Hematopoietic multipotent progenitor cell treated with erythropoietin and hydrocortisone succinate and interleukin-3 and kit ligand, for 6 days (in vitro differentiated cells): ENCODE measurements at regions not wholly inside any gene's neighbourhood (a gene's known extent, or its start where the extent isn't known, plus 50 kb on each side); places are given as distances from the start of the nearest gene placed in this dataset.
A peak's percentile ranks its signal among the peaks of the same experiment; 100 is the strongest.

Source experiments
- DNase-seq: peaks from one replicate; pipeline ENCODE4 v3.0.0-alpha.2; 2015

GRCh38 chr21:25373126-25374082 lies 233.9 kb downstream of the MRPL39 start:
- DNase-seq, result no peak

GRCh38 chr21:25371841-25372425 lies 235.3 kb downstream of the MRPL39 start:
- no peak for DNase-seq

DNA sequence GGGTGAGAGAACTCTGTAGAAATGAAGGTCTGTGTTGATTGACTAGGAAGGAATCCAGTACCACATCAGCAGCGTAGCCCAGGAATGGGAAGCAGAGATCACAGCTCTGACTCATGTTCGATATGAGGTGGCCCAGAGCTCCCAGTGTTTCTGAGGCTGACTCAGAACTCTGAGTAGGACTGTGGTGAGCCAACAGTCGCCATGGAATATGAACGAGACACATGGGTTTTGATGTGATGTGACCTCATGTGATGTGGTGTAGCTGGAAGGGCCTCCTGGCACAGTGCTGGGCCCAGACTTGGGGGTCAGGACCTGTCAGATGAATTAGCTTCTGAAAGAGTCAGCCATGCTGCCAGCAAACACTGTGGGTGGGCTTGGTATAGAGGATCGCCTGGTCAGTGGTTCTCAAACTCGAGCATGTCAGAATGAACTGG lies 237.0 kb downstream of the MRPL39 start:
- DNase-seq, result no peak

- no peak for DNase-seq
Observed at GRCh38 chr21:25369524-25370300, 237.6 kb downstream of the MRPL39 start.

GRCh38 chr21:25368531-25368930 lies 238.8 kb downstream of the MRPL39 start:
- no peak for DNase-seq

- DNase-seq, result no peak
Observed at GRCh38 chr21:25366116-25366515, 241.2 kb downstream of the MRPL39 start.

- DNase-seq, result no peak
Observed at GRCh38 chr21:25362375-25363267, 244.7 kb downstream of the MRPL39 start.

DNA sequence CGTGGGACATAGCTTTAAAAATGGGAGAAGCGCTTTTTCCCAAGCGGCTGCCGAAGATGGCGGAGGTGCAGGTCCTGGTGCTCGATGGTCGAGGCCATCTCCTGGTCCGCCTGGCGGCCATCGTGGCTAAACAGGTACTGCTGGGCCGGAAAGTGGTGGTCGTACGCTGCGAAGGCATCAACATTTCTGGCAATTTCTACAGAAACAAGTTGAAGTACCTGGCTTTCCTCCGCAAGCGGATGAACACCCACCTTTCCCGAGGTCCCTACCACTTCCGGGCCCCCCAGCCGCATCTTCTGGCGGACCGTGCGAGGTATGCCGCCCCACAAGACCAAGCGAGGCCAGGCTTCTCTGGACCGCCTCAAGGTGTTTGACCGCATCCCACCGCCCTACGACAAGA lies 245.5 kb downstream of the MRPL39 start:
- DNase-seq, result no peak

DNA sequence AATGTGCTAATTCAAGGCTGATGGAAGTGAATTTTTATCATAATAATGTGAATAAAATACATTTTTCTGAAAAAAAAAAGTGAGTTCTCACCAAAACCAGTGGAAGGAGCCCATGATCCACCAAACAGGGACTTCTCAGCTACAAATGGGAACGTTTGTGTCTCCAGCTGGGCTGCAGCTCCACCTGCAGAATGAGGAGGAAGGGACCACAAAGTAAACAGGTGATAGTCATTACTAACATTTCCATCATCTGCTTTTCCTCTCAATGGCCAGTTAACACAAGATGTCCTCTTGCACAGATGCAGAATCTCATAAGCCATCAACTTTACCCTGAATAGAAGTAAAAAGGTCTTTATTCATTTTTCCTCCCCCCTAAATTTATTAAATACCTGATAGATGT lies 246.2 kb downstream of the MRPL39 start:
- no peak for DNase-seq

- DNase-seq, result no peak
Observed at GRCh38 chr21:25360593-25360992, 246.7 kb downstream of the MRPL39 start.

DNA sequence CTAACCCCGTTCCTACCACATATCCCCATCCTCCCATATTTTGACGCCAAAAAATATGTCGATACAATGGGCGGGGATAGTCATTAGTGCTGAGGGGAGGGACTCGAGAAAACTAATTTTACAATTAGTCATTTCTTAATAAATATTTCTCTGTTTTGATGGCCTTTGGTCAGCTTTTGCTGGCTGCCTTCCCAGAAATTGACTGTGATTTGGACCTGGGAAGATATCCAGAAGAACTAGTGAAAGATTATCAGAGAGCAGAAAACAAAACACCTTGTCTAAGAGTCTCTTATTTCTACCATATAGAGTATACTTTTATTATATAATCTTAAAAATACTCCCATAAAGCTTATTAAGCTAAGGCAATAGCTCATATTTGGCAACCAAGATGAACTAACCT lies 247.6 kb downstream of the MRPL39 start:
- no peak for DNase-seq

DNA sequence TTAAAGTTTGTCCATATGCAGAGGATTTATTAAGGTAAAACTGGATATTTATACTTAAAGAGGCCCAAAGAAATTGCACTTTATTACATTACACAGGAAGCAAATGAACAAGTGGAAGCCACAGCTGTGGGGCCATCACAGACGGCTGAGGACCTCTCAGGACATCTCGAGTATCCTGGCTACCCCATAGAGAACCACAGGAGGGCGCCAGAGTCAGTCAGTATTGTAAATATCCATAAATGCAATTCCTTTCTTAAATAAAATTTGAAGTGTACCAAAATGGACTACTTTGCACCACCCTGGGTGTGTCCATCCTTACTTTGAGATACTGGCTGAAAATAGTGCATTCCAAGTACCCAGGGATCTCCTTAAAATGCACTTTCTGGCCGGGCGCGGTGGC lies 257.2 kb downstream of the MRPL39 start:
- DNase-seq, result peak; percentile 53

DNA sequence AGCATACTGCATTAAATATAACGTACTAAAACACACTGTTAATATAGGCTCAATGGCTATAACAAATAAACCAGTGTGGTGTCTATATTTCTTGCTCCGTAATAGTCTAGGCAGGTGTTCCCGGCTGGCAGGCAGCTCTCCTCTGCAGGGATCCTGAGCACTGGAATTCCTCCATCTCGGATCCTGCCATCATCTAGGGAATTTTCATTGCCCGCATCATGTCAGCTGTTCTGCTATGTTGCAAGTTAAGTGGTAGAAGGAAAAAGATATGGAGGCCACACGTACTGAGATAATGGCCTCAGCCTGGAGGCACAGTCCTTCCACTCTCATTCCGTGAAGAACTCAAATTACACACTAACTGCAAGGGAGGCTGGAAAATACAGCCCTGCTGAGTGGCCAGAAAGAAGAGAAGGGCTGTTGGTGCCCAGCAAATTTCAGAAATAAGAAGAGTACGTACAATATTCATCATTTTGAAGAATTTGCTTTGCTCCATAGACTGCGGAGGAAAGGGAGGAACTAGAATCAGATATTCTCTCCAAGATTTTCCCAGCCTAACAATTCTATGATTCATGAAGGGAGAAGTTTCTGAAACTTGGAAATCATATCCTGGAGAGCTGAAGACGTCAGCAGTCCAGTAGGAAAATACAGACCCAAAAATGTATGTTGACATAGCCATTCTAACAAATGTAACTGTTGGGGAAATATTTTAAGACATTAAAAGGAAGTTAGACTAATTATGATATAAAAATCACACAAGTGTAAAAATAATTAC lies 263.3 kb downstream of the MRPL39 start:
- no peak for DNase-seq

GRCh38 chr21:25342816-25343215 lies 264.5 kb downstream of the MRPL39 start:
- no peak for DNase-seq

DNA sequence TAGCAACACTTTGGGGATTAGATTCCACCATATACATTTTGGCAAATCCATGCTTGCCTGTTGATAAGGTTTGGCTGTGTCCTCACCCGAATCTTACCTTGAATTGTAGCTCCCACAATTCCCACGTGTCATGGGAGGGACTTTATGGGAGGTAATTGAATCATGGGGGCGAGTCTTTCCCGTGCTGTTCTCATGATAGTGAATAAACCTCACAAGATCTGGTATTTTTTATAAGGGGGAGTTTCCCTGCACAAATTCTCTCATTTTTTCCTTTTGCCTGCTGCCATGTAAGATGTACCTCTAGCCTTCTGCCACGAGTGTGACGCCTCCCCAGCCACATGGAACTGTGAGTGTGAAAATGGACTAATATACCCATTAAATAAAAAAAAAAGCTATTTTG lies 265.3 kb downstream of the MRPL39 start:
- no peak for DNase-seq

DNA sequence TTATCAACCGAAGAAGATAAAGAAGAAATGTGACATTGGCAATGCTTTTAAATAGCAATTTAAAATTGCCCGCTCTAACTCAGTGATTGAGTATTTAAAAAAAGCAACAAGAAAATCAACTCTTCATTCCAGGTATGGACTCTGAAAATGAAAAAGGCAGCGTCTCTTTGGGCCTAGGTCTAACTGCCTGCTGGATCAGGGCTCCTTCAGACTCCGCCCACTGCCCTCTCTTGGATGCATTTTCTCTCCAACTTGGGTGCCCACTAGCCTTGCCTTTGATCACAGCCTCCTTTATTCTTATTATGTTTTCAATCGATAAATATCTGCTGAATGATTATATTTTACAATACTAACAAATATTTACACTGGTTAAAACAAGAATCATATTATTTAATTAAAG lies 268.9 kb downstream of the MRPL39 start:
- no peak for DNase-seq

DNA sequence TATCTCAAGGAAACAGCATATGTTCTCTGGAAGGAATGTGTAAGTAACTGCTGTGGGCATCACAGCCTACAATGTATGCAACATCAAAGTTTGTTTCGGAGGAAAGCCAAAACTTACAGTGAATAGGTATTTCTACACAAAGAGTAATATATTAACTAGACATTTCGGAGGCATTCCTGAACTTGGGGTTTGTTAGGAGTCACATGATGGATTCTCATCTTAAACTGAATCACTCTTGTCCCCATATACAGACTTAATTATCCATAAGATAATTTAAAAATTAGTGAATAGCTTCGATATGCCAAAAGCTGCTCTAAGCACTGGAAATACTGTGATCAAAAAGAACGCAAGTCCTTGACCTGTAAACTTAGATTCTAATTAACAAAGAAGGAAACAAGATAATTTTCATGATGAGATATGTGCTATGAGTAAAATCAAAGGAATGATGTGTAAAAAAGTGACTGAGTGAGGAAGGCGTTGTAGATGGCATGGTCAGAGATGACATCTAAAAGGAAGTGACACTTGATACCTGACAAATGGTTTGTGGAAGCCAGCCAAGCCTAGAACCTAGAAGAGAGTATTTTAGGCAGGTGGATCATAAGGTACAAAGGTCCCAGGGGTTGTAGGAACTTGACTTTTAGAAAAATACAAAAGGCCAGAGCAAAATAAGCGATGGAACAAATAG lies 273.1 kb downstream of the MRPL39 start:
- no peak for DNase-seq

GRCh38 chr21:25331286-25331685 lies 276.0 kb downstream of the MRPL39 start:
- no peak for DNase-seq

DNA sequence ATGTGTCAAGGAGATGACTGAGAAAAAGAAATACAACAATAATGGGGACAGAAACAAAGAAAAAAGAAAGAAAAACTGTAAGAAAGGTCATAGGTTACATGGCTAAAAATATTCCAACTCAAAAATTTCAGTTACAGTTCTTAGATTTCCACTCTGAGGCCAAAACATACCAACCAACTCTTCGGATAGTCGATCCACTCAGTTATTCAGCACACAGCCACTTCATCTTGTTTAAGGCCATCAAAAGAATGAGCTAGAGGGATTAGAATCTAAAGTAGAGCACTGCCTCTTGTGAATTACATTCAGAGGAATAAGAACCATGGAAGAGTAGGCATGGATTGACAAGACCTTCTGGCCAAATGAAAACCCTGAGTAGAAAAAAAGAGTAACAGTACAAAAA lies 277.0 kb downstream of the MRPL39 start:
- DNase-seq, result no peak

DNA sequence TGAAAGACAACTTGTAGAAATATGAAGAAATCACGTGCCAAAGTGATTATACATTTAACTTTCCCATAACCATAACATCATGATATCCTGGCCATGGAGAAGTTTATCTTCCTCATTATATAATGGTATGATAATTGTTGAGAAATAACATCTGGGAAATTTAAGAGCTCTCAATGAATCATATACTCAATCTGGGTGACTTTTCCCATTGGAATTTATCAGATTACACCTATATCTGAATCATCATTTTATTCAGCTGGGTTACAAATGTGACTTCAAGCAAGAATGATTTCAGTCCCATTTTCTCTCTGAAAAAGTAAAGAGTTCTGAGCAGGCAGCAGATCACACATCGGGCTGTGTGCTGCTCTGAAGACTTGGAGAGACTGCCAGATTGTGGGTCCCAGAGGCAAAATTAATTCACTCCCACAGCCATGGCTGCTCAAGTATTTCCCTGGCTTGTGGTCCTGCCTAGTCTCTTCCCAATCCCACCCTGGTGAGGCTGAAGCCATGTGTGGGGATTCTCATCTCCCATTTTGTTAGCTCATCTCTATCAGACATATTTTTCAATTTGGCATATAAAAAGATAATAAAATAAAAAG lies 278.0 kb downstream of the MRPL39 start:
- no peak for DNase-seq

- no peak for DNase-seq
Observed at GRCh38 chr21:25328736-25329135, 278.5 kb downstream of the MRPL39 start.
